ENCODE measurements at regions not wholly inside any gene's neighbourhood (a gene's known extent, or its start where the extent isn't known, plus 50 kb on each side); places are given as distances from the start of the nearest gene placed in this dataset.

DNA sequence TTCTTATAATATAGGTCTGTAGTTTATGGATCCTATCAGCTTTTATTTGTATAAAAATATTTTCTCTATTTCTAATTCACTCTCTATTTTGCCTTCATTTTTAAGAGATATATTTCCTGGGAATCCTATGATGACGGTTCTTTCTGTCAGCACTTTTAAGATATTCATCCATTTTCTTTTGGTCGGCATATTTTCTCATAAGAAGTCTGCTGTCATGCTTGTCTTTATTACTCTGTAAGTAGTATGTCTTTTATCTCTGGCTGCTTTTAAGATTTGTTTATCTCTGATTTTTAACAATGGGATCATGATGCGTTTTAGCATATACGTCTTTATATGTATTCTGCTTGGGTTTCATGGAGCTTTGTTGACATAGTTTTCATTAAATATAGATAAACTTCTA, 175.5 kb downstream of the SNX19 start:
- intact Hi-C loops (cut with DNase I, micrococcal nuclease), result no loop called here
- ATAC-seq (no peak), DNase-seq (no peak)

DNA sequence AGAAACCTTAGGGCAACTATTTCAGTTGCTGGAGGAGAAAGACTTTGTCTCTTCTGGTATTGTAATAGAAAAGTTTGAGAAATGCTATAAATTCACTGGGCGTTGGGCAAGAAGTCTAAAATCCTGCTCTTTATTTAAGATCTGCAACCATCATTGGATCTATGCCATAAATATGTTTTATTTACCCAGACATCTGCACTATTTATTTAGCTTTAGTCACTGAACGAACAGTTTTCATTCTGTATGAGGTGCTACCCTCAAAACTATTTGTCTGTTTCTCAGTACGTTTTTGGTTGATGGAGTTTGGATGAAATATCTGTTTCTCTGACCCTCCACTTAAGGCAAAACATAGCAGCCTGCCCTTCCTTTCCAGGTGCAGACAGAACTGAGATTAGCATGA, 171.5 kb downstream of the SNX19 start:
- no peak for ATAC-seq
- intact Hi-C loops (cut with DNase I, micrococcal nuclease), result no loop called here
- DNase-seq, result no peak

DNA sequence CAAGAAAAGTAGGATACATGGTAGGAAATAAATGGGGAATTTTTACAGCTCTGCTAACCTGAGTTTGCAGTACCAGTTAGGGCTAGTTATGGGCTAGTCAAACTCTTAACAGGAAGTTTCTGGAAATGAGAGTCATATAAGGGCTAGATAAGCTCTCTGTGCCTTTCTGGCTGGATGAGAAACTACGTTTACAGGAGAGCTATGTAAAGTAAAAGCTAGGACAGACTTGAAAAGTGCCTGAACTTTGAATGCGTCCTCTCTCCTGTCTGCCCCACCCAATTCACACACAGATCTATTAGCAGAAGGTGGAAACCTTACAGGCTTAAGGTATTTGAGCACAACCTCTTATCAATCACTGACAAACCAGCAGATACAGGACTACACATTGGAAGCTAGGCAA, 167.1 kb downstream of the SNX19 start:
- DNase-seq (no peak), ATAC-seq (peak; percentile 98)

DNA sequence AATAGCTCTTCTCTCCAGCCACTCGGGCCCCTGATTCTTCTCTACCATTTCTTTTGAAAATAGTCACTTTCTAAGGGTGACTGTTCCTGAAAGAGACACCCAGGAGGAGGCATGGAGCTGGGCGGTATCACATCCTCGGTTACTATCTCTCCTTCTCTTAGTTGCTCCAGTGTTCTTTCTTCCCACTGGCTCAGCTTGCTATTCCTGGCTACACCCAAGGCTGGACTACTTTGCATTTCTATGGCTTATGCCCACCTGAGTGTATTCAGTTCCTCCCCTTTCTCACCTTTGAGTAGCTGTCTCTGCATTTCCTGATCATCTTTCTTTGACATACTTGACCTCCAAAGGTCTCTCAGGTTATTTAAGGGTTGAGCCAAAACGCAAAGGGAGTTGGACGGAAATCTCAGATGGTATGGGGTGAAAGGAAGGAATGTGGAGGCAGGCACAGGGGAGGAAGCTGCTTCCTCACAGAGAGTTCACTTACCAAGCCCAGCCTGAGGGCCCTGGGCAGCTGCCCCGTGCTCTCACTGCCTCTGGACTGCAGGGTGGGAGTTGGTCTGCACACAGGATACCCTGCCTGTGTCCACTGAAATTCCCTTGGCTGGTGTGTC, 155.7 kb downstream of the SNX19 start:
- intact Hi-C loops (cut with DNase I, micrococcal nuclease), result no loop called here
- DNase-seq (no peak), ATAC-seq (no peak)

More for the DNA sequence above, 167.1 kb downstream of the SNX19 start:
- intact Hi-C loops (cut with DNase I, micrococcal nuclease), result no loop called here

DNA sequence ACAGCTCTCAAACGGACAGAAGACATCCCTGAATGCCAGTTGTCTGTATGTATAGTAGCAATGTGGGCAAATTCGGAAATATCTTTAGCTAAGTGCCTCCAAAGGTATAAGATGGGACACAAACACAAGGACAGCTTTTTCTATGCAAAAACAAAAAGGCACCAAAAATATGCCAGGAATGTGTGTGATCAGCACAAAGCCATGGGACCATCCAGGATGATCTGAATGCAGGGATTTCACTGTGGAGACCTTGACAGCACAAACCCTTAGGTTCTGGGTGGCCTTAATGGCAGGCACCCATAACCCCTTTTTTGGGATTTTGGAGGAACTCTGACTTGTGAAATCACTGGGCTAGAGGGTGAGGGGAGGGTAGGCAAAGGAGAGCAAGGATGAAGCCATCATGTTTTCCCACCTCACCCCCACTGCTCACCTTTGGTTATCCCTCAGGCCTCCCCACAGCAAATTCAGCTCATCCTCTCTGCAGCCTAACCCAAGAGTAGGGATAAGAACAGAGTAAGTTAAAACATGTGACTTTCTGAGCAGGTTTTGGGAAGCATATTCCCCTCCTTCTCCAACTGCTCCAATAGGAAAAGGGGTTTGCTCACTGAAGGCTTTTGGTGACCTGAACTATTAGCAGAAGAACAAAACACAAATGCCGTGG, 154.6 kb downstream of the SNX19 start:
- no peak for DNase-seq
- intact Hi-C loops (cut with DNase I, micrococcal nuclease), result no loop called here
- ATAC-seq, result no peak

DNA sequence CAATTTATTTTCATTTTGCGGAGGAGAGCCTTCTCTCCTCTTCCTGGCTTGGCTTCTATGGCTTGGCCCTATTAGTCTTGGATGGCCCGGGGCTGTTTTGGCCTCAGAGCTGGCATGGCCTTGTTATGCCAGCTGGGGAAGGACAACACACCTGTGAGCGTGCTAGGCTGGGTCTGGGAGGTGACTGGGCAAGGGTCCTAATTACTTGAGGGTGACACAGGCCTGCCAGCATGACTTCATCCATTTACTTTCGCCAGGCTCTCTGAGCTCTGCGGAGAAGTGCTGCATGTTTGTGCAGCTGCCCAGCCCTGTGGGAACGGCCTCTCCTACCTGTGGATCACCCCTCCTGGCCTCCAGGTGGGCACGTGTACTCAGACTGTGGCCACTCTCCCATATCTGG, 153.6 kb downstream of the SNX19 start:
- ATAC-seq (peak; percentile 65), DNase-seq (no peak)
- intact Hi-C loops (cut with DNase I, micrococcal nuclease), result no loop called here

DNA sequence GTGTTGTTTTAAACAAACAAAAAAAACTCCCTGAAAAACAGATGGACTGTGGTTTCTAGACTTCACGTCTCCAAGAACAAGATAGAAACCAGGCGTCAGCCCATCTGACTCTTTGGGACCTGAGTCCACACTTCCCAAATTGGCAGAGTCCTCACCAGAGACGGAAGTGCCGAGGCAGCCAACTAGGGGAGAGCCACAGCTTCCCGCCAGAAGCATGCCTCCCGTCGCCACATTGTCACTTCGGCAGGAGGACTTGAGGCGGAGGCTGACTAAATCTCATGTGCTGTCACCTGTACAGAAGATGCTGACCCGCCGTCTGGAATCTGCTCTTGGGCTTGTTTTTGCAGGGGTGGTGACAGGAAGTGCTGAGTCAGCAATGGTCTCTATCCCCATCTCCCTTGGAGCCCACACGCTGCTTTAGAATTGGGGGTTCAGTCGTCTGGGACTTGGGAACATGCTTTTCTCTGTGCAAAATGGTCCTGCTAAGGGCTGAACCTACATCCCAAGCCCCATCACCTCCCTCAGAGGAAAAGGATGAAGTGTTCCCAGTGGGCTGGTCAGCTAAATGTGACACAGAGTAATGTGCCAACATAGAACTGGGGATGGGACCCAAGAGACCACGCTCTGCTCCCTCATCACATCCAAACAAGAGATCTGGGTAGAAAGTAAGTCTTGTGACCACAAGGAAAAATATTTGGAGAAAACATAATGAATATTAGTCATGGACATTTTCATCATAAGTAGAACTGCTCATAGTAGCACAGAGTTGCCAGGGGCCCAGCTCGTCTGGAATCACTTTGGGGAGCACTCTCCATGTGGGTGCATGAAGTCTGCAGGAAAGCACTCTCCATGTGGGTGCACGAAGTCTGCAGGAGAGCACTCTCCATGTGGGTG, 152.9 kb downstream of the SNX19 start:
- ATAC-seq, result no peak
- no peak for DNase-seq
- intact Hi-C loops (cut with DNase I, micrococcal nuclease), result no loop called here

DNA sequence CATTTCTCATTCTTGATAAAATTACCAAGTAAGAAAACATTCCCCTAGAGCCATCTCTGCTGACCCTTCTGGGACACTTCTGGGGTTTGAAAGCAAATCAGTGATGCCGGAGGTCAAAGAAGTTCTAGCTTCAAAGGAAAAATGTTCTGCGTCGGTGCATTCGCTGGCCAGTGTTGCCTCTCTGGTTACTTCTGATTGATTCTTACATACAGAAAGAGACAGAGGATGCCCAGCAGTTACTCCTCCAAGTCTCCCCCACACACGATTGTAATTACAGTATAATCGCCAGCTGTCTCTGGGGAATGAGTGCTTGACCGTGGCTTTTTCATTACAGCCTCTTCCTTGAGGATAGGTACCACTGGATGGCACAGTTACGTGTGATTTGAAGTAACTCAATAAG, 150.9 kb downstream of the SNX19 start:
- intact Hi-C loops (cut with DNase I, micrococcal nuclease), result no loop called here
- no peak for ATAC-seq
- DNase-seq, result no peak

DNA sequence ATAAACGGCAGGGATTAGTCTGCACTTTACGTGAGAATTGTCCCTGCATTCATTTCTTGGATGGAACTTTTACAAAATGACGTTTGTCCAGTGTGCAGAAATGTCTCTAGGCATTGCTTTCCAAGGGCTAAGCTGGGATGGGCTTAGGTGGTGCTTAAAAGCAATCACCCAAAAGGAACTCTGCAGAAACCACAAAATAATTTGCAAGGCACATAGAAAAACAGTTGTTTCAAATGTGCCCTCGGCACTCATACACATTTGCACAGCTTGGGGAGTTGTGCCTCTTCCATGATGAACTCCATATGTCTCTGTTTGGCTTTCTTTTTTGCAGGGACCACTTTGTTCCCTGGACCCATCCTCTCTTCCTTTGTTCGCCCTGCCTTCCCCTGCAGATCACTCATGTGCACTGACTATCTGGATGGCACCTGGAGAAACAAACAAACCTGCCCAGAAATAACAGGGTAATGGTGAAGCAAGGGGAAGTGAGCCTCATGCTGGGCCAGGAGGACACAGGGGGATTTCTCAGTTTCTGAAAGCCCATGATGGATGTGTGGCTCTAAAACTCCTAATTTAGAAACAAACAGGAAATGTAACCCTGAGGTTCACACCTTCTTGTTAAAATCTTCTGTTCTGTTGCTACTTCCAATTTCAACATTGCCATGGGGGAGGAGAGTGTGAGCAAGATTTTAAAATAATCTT, 150.2 kb downstream of the SNX19 start:
- intact Hi-C loops (cut with DNase I, micrococcal nuclease), result no loop called here
- ATAC-seq, result no peak

DNA sequence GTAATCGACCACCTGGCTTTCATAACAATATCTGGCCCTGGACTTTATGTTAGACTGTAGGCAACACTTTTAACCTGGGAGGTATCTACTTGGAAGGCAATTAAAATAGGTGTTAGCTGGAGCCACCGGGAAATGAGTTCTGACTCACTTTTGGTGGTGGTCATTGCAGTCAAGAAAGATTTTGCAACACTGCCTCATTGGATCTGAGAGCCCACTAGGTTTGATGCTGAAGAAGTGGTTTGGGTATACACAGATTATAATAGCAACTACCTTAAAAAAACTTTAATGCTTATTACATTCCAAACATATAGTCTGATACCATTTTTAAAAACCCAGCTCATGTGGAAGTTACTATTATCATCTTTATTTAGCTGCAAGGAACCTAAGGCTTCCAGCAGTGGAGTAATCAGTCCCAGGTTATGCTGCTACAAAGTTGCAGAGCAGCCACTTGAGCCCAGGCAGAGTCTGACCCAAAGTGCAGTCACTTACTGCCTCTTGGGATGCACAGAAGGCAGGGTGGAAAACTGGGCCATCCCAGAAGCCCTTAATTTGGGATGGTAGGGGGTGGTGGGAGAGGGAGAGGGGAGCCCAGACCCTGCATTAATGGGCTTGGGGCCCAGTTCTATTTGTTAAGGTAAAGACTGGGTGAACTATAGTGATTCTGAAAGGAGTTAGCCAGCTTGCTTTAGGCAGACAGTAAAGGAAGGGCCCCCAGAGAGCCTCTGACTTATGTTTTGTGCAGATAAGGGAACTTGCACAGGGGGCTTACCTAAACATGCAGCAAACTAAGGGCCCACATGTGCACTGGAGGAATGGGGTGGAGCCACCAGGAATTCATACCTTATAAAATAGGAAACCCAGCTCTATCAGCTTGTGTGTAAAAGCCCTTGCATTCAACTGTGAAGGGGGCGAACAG, 149.4 kb downstream of the SNX19 start:
- DNase-seq, result no peak
- ATAC-seq, result no peak
- intact Hi-C loops (cut with DNase I, micrococcal nuclease), result no loop called here

More for the DNA sequence above, 150.2 kb downstream of the SNX19 start:
- DNase-seq, result no peak

DNA sequence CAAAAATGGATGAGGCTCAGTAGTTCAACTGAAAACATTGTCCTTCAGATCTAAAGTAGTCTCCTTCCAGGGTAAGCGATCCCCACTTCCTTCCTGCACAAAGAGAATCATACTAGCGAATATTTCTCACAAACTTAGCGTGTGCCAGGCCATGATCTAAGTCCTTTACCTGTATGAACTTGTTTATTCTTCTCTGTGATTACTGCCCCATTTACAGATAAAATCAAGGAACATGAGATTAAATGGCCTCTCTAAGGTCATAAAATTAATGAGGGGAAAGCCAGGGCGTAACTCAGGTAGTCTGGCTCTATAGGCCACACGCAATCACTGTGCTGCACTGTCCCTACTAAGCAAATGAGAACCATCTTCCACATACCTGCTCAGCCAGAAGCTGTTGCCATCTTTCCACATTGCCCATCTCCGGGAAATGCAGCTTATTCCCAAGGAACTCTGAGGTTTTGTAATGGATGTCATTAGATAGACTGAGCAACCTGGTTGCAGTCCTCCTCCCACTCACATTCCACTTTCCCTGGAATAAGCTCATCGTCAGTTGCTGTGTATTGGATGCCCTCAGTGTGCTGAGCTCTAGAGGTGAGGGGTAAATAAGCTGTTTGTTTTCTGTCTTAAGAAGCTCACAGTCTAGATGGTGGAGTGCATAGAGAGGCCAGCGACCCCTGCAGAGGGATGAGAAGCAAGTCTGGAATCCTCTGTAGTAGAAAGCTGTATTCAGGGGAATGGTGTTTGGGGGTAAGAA, 146.3 kb downstream of the SNX19 start:
- intact Hi-C loops (cut with DNase I, micrococcal nuclease), result no loop called here
- DNase-seq (no peak), ATAC-seq (peak; percentile 26)

DNA sequence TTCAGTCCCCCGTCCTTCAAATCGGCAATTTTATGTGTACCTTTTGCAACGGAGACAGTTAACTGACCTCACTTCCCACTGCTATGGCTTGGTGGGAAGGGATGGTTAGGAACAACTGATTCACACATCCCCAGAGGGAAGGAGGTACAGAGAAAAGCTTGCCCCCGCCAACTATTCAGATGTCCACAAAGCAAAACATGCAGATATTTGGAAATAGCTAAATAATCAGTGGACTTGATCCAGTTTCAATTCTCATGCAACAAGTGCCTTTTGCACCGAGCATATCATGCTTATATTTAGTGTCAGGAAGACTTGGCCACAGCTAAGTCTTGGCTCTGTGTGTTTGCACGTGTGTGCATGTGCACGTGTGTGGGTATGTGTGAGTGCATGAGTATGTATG, 144.6 kb downstream of the SNX19 start:
- DNase-seq, result no peak
- no peak for ATAC-seq
- intact Hi-C loops (cut with DNase I, micrococcal nuclease), result no loop called here

DNA sequence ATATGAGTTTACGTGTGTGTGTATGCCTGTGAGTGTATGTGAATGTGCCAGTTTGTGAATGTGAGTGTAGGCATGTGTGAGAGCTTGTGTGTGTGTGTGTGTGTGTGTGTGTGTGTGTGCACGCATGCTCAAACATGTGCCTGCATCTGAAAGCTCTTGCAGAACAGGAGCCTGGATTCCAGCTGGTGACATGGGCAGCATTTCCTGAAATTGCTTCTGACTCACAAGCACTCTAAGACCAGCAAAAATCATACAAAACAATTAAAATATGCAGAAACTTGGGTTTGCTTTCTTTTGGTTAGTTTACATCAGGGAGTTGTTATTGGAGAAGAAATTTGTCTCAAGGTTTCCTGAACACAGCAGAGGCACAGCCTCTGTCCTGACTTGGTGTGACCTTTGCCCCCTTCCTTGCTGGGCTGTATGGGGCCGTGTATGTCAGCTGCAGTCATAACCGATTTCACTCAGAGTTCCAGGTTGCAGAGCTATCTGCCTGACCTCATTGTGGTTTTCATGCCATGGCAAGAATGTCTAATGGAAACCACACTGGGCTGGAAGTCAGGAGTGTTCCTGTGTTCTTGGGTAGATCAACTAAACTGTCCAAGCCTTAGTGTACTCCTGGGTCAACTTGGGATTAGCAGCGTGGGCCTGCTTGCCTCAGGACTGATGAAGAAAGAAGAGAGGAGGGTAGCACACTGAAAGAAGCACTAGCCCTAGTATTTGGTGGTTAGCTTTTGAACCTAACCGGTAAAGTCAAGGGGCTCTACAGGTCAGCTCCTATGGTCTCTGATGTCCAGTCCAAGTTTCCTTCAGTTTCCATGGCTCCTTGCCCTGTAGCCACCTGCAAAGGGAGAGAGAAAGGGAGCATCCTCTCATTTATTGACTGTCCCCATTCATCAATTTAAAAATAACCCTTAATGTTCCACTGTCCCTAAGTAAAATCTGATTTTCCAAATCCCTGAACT, 143.7 kb downstream of the SNX19 start:
- intact Hi-C loops (cut with DNase I, micrococcal nuclease), result no loop called here

DNA sequence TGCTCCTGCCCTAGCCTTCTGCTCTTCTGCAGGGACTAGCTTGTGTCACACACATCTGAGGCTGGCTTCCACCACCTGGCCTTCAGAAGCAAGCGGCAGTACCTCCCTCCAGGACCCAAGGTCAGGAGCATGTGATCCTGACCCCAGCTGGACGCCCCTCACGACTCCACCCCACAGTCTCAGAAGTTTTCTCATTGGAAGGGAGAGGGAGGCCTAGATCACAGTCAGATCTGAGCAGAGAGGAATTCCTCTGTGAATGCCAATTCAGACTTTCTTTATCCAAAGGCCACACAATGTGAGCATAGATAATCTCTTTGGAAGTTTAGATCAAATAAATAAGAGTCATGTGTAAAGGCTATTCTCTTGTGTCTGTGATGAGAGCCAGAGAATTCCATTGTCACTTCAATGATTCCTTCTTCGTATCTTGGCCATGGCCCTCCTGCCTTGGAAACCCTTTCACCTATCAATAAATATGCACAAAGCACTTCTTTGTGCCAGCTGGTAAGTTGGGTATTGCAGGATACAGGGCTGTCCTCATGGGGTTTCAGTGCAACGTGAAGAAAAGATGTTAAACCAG, 142.9 kb downstream of the SNX19 start:
- ATAC-seq (no peak), DNase-seq (no peak)
- intact Hi-C loops (cut with DNase I, micrococcal nuclease), result no loop called here

More for the DNA sequence above, 143.7 kb downstream of the SNX19 start:
- peak; percentile 17 to 38 for DNase-seq
- ATAC-seq, result peak; percentile 85

DNA sequence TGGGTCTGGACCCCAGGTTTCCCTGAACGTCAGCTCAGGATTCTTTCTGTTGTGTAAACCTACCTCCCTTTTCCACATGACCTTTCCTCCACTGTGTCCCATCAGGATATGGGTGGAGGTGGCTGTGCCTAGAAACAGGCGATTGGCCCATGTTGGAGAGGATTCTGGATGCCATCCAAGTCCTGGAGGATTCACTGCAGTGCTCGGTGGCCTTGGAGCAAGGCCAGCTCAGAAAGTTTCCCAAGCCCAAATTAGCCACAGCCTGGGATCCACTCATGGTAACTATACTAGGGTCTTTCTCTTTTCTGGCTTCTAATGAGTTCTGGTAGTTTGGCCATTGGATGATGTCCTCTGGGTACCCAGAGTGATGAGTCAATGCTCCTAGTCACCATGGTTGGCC, 141.6 kb downstream of the SNX19 start:
- ATAC-seq, result peak; percentile 62
- intact Hi-C loops (cut with DNase I, micrococcal nuclease), result no loop called here
- no peak for DNase-seq

DNA sequence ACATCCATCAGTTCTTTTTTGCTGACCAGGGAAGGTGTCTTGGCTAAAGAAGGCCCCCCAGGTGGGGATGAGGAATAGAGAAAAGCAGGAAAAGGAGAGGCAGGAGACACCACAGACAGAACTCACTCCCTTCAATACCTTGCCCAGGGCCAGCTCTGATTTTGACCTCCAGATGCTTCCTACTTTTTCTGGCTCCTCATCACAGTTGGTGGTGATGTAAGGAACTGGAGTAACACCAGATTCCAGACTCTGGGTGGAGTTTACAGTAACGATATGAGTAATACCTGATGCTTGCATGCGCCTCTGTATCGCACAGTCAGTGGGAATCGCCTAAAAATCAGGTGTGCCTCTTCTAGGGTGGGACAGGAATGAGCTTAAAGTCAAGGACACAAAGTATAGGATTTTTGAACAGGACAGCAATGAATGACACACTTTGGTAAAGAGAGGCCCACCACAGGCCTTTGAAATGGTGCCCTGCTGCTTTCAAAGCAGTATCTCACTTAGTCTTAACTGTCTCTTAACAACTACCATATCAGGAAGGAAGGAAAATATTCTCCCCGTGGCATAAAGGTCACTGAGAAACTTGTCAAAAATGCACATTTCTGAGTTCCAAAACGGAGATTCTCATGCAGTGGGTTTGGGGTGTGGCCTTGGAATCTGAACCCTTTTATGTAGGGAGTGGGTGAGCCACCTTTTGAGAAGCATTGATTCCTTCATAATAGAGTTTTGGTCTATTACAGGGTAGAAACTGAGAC, 140.8 kb downstream of the SNX19 start:
- intact Hi-C loops (cut with DNase I, micrococcal nuclease), result no loop called here
- ATAC-seq (peak; percentile 66), DNase-seq (no peak)
